HG03066 (cell line): ENCODE measurements at regions not wholly inside any gene's neighbourhood (a gene's known extent, or its start where the extent isn't known, plus 50 kb on each side); places are given as distances from the start of the nearest gene placed in this dataset.
A peak's percentile ranks its signal among the peaks of the same experiment; 100 is the strongest.
"Not testable (repeated sequence)": the region's sequence is repeated elsewhere in the genome, so short reads cannot be mapped to it uniquely, and the experiment has no call there.

Experiments used
- ATAC-seq: cut with Tn5 transposase; IDR thresholded peaks from one replicate; pipeline ENCODE4 v1.9.1; 2021; ENCODE audit warnings: low read depth; ENCODE audit not compliant: unreplicated experiment

GRCh38 chrX:124426288-124427169 is 80.2 kb downstream of the SH2D1A start:
- ATAC-seq, result no peak

GRCh38 chrX:124433186-124433585 is 86.8 kb downstream of the SH2D1A start:
- ATAC-seq, result no peak

GRCh38 chrX:124435616-124436015 is 89.3 kb downstream of the SH2D1A start:
- no peak for ATAC-seq

- ATAC-seq, result no peak
These were observed 94.3 kb downstream of the SH2D1A start for GRCh38 chrX:124440695-124441094.

GRCh38 chrX:124441971-124442590 is 95.7 kb downstream of the SH2D1A start:
- ATAC-seq, result no peak

- ATAC-seq, result no peak
These were observed 109.6 kb downstream of the SH2D1A start for GRCh38 chrX:124455966-124456365.

GRCh38 chrX:124459851-124460250 is 113.5 kb downstream of the SH2D1A start:
- ATAC-seq, result not testable (repeated sequence)

- no peak for ATAC-seq
These were observed 116.6 kb downstream of the SH2D1A start for GRCh38 chrX:124462931-124463330.

- ATAC-seq, result no peak
These were observed 120.8 kb downstream of the SH2D1A start for GRCh38 chrX:124467202-124467601.

GRCh38 chrX:124475358-124475757 is 129.0 kb downstream of the SH2D1A start:
- ATAC-seq, result no peak

- ATAC-seq, result no peak
These were observed 130.2 kb downstream of the SH2D1A start for GRCh38 chrX:124476562-124476961.

GRCh38 chrX:124478046-124478445 is 131.7 kb downstream of the SH2D1A start:
- no peak for ATAC-seq

GRCh38 chrX:124488412-124489161 is 142.2 kb downstream of the SH2D1A start:
- ATAC-seq, result peak; percentile 69

- ATAC-seq, result no peak
These were observed 147.6 kb downstream of the SH2D1A start for GRCh38 chrX:124493984-124494383.

GRCh38 chrX:124497386-124497785 is 151.0 kb downstream of the SH2D1A start:
- ATAC-seq, result no peak

- ATAC-seq, result no peak
These were observed 155.2 kb downstream of the SH2D1A start for GRCh38 chrX:124501586-124501985.

- ATAC-seq, result no peak
These were observed 155.8 kb downstream of the SH2D1A start for GRCh38 chrX:124502166-124502565.

GRCh38 chrX:124502599-124502998 is 156.2 kb downstream of the SH2D1A start:
- ATAC-seq, result no peak

- ATAC-seq, result peak; percentile 66
These were observed 158.0 kb downstream of the SH2D1A start for GRCh38 chrX:124504111-124504983.

GRCh38 chrX:124506066-124506465 is 159.7 kb downstream of the SH2D1A start:
- ATAC-seq, result no peak
